HFF-Myc (cell line): ENCODE measurements at regions not wholly inside any gene's neighbourhood (a gene's known extent, or its start where the extent isn't known, plus 50 kb on each side); places are given as distances from the start of the nearest gene placed in this dataset.

Source experiments
- DNase-seq: peaks from one replicate; pipeline ENCODE4 v3.0.0-alpha.2; 2011; ENCODE audit warnings: low read depth; ENCODE audit errors: extremely low read depth
- H3K4me3 ChIP-seq: replicated peaks from 2 replicates; pipeline ENCODE4 v1.5.1; 2011; ENCODE audit warnings: low read depth, mild to moderate bottlenecking, control low read depth, low read length
- TF ChIP-seq, protein P1 (sequence below): IDR thresholded peaks from 2 replicates; pipeline ENCODE4 v1.5.1; 2012; ENCODE audit warnings: mild to moderate bottlenecking, low read depth, low read length, control low read depth; ENCODE audit errors: missing control alignments

DNA sequence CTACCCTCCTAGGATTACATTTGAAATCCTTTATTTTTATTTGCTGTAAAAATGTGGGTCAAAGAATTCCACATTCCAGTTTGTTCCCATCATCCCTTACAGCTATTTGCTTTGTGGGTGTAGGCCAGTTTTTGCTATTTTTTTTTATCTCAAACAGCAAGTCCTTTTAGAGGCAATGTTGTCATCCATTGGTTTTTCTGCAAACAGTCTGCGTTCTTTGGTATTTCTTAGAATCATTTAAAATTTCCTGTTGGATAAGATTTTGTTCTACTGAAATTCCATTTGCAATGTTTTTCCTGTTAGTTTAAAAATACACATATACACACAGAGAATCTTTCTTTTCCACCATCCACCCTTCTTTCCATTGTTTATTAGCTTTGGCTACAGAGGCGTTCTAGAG is 53.3 kb upstream of the STK38L start:
- H3K4me3 ChIP-seq: no peak overlapping the region
- TF ChIP-seq, protein P1, sequence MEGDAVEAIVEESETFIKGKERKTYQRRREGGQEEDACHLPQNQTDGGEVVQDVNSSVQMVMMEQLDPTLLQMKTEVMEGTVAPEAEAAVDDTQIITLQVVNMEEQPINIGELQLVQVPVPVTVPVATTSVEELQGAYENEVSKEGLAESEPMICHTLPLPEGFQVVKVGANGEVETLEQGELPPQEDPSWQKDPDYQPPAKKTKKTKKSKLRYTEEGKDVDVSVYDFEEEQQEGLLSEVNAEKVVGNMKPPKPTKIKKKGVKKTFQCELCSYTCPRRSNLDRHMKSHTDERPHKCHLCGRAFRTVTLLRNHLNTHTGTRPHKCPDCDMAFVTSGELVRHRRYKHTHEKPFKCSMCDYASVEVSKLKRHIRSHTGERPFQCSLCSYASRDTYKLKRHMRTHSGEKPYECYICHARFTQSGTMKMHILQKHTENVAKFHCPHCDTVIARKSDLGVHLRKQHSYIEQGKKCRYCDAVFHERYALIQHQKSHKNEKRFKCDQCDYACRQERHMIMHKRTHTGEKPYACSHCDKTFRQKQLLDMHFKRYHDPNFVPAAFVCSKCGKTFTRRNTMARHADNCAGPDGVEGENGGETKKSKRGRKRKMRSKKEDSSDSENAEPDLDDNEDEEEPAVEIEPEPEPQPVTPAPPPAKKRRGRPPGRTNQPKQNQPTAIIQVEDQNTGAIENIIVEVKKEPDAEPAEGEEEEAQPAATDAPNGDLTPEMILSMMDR: no peak
- DNase-seq: no peak

DNA sequence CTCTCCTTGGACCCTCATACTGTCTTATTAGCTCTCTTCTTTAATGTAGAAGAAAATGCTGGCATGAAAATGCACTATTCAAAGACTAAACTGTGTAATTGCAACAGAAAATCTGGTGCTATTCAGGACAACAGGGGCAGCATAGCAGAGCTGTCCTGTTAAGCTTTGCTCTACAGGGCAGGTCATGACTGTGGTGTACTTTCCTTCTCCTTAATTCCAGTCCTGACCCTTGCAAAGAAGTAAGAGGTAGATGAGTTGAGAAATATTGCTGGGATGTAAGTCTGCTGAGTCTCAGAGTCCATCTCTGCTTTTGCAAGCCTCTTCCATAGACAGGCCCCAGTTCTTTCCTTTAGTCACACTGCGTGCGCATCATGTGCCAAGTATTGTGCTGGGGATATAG is 52.6 kb upstream of the STK38L start:
- TF ChIP-seq, protein P1: no peak
- H3K4me3 ChIP-seq: no peak overlapping the region
- no peak for DNase-seq

DNA sequence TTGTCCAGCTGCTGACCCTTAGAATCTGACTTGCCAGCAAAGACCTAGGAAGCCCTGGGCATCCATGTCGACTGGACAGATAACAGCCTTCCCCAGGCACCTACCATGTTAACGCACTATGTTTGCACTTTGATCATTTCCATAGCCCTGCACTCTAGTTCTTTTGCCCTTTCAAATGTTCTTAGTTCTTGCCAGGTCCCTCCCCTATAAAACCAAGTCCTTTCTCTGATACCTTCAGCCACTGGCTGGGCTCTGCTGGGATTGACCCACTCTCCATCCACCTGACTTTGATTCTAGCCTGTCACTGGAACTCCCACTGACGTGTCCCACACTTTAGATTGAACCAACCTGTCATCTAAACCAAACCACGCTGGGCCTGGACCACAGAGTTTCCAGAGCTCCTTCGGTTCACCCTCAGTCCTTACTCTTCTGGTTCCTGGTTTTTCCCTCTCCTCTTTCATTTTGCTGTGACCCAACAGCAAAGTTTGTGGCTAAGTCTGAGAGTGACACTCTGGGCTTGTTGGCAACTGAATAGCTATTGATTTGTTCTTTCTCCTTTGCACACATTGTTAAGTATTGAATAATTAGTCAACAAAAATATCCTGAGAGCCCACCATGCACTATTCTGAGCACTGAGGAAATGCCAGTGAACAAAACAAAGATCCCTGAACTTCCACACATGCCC is 51.8 kb upstream of the STK38L start:
- DNase-seq: no peak
- H3K4me3 ChIP-seq: no peak overlapping the region
- TF ChIP-seq, protein P1: no peak

DNA sequence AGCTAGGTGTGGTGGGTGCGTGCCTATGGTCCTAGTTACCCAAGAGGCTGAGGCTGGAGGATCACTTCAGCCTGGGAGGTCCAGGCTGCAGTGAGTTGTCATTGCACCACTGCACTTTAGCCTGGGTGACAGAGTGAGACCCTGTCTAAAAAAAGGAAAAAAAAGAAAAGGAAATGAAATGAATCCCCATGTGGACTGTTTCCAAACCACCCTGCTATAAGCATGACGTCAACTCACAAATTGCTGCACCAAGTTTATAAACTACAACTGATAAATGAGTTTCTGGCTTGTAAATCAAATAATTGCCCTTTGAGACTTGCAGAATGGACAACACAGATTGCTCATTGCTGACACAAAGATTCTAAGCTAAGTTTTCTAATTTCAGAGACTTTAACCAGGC is 51.0 kb upstream of the STK38L start:
- TF ChIP-seq, protein P1: no peak
- DNase-seq: no peak
- H3K4me3 ChIP-seq: no peak overlapping the region

DNA sequence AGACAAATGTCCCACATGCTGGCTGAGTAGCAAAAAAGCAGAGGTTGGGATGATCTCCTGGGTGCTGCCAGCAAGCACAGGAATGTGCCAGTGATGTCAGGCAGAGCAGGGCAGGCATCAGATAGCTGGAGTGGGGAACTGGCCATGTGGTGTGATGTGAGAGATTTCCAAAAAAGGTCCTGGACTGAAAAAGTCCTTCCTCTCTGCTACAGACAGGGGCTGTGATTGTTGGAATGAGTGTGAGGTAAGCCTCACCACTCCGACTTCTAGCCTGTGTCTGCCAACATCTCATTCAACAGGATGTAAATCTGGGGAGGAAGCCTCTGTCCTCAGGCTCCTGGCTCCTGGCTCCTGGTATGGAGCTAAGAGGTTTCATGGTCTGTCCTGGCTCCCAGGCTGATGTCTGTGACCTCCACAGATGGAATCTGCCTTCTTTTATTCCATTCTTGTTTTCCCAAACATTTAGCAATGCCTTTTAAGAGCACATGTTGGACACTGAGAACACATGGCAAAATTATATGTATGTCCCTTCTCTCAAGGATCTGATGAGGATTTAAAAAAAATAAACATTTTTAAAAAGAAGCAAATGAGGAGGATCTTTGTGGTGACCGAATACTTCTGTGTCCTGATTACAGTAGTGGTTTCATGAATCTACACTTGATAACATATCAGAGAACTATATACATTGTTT is 50.1 kb upstream of the STK38L start:
- H3K4me3 ChIP-seq: no peak overlapping the region
- DNase-seq: peak; percentile 80
- TF ChIP-seq, protein P1: no peak
